ENCODE measurements at regions not wholly inside any gene's neighbourhood (a gene's known extent, or its start where the extent isn't known, plus 50 kb on each side); places are given as distances from the start of the nearest gene placed in this dataset.

DNA sequence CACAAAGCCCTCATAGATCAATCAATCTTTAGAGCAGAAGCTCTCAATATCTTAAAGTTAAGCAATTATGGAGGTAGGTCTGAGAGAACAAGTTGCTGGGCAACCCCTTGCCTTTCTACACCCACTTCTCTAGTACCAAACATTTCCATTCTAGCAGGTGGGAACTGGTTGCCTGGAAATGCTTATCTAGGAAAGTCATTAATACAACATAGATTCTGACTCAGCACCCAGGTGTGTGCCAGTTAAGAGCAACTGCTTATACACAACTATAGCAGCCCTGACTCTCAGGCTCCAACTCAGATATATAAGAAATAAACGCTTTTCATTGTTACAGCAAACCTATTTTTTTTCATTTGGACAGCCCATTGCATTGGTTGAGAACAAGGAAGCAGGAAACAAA lies 237.7 kb downstream of the IRS1 start:
- Histone ChIP-seq H3K4me1 (ENCODE audit: control insufficient read depth, insufficient read depth, low read length) (no peaks in the 10 kb centered on the region), H3K36me3 (ENCODE audit: control insufficient read depth, insufficient read depth, low read length) (no peaks in the 10 kb centered on the region), H3K9me3 (ENCODE audit: control insufficient read depth, insufficient read depth, low read depth, low read length) (no peaks in the 10 kb centered on the region), H3K4me3 (ENCODE audit: low read depth in 2 of 2, low read length in 2 of 2) (no peak overlapping the region), H3K27me3 (ENCODE audit: control insufficient read depth, insufficient read depth, low read length) (no peaks in the 10 kb centered on the region), H3K27ac (ENCODE audit: low read length) (no peak overlapping the region)
- DNase-seq (ENCODE audit: low read depth, low spot score) (no peak), ATAC-seq (no peak)
- TF ChIP-seq SIN3A (IDR thresholded peaks at IDR 0.05; ENCODE audit: borderline replicate concordance, insufficient read depth, low read depth, low read length) (no peak), TCF7L2 (IDR thresholded peaks at IDR 0.05; ENCODE audit: low read depth, low read length) (no peak), POLR2AphosphoS5 (IDR thresholded peaks at IDR 0.05; ENCODE audit: low read depth, low read length) (no peak)
- TF ChIP-seq, protein P1, sequence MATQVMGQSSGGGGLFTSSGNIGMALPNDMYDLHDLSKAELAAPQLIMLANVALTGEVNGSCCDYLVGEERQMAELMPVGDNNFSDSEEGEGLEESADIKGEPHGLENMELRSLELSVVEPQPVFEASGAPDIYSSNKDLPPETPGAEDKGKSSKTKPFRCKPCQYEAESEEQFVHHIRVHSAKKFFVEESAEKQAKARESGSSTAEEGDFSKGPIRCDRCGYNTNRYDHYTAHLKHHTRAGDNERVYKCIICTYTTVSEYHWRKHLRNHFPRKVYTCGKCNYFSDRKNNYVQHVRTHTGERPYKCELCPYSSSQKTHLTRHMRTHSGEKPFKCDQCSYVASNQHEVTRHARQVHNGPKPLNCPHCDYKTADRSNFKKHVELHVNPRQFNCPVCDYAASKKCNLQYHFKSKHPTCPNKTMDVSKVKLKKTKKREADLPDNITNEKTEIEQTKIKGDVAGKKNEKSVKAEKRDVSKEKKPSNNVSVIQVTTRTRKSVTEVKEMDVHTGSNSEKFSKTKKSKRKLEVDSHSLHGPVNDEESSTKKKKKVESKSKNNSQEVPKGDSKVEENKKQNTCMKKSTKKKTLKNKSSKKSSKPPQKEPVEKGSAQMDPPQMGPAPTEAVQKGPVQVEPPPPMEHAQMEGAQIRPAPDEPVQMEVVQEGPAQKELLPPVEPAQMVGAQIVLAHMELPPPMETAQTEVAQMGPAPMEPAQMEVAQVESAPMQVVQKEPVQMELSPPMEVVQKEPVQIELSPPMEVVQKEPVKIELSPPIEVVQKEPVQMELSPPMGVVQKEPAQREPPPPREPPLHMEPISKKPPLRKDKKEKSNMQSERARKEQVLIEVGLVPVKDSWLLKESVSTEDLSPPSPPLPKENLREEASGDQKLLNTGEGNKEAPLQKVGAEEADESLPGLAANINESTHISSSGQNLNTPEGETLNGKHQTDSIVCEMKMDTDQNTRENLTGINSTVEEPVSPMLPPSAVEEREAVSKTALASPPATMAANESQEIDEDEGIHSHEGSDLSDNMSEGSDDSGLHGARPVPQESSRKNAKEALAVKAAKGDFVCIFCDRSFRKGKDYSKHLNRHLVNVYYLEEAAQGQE (IDR thresholded peaks at IDR 0.05; ENCODE audit: insufficient read depth in 1 of 2, low read depth in 2 of 2, low read length in 1 of 2): no peak
- TF ChIP-seq, protein P2, sequence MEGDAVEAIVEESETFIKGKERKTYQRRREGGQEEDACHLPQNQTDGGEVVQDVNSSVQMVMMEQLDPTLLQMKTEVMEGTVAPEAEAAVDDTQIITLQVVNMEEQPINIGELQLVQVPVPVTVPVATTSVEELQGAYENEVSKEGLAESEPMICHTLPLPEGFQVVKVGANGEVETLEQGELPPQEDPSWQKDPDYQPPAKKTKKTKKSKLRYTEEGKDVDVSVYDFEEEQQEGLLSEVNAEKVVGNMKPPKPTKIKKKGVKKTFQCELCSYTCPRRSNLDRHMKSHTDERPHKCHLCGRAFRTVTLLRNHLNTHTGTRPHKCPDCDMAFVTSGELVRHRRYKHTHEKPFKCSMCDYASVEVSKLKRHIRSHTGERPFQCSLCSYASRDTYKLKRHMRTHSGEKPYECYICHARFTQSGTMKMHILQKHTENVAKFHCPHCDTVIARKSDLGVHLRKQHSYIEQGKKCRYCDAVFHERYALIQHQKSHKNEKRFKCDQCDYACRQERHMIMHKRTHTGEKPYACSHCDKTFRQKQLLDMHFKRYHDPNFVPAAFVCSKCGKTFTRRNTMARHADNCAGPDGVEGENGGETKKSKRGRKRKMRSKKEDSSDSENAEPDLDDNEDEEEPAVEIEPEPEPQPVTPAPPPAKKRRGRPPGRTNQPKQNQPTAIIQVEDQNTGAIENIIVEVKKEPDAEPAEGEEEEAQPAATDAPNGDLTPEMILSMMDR (IDR thresholded peaks at IDR 0.05): no peak
- BruUV-seq (replicated peaks): no TSS peak
- intact Hi-C loops (cut with micrococcal nuclease; ENCODE audit: unreplicated experiment): no loop called here
- POLR2A ChIA-PET: no interaction called here
- in situ Hi-C loops (cut with HindIII; ENCODE audit: low pct_unique_long_range_greater_than_20kb, low sequenced_read_pairs): no loop called here
- CTCF ChIA-PET: no interaction called here

DNA sequence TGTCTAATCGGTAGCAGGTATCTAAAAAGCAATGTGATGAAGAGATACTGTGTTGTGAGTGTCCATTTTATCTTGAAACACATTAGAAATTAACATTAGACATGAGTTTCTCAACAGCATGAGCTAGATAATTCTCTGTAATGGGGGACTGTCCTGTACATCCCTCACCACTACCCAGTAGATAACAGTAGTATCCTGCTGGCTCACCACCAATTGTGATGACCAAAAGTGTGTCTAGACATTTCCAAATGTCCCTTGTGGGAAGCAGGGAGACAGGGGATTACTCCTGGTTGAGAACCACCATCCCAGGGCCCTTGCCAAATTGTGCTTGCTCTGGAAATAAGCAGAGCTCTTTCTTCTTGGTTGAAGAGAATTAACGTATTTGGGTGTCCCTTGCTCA lies 239.3 kb downstream of the IRS1 start:
- Histone ChIP-seq H3K27me3 (ENCODE audit: control insufficient read depth, insufficient read depth, low read length) (no peaks in the 10 kb centered on the region), H3K27ac (ENCODE audit: low read length) (no peak overlapping the region), H3K36me3 (ENCODE audit: control insufficient read depth, insufficient read depth, low read length) (no peaks in the 10 kb centered on the region), H3K4me3 (ENCODE audit: low read depth in 2 of 2, low read length in 2 of 2) (no peak overlapping the region), H3K9me3 (ENCODE audit: control insufficient read depth, insufficient read depth, low read depth, low read length) (no peaks in the 10 kb centered on the region), H3K4me1 (ENCODE audit: control insufficient read depth, insufficient read depth, low read length) (no peaks in the 10 kb centered on the region)
- ChIA-PET CTCF (no interaction called here), POLR2A (no interaction called here)
- no TSS peak for BruUV-seq (replicated peaks)
- ATAC-seq (no peak), DNase-seq (ENCODE audit: low read depth, low spot score) (no peak)
- in situ Hi-C loops (cut with HindIII; ENCODE audit: low pct_unique_long_range_greater_than_20kb, low sequenced_read_pairs): no loop called here
- TF ChIP-seq, protein P1 (IDR thresholded peaks at IDR 0.05; ENCODE audit: insufficient read depth in 1 of 2, low read depth in 2 of 2, low read length in 1 of 2): no peak
- TF ChIP-seq POLR2AphosphoS5 (IDR thresholded peaks at IDR 0.05; ENCODE audit: low read depth, low read length) (no peak), TCF7L2 (IDR thresholded peaks at IDR 0.05; ENCODE audit: low read depth, low read length) (no peak), SIN3A (IDR thresholded peaks at IDR 0.05; ENCODE audit: borderline replicate concordance, insufficient read depth, low read depth, low read length) (no peak)
- TF ChIP-seq, protein P2 (IDR thresholded peaks at IDR 0.05): no peak
- intact Hi-C loops (cut with micrococcal nuclease; ENCODE audit: unreplicated experiment): no loop called here

Measured in Panc1 (cell line).